ENCODE measurements at regions not wholly inside any gene's neighbourhood (a gene's known extent, or its start where the extent isn't known, plus 50 kb on each side); places are given as distances from the start of the nearest gene placed in this dataset.

DNA sequence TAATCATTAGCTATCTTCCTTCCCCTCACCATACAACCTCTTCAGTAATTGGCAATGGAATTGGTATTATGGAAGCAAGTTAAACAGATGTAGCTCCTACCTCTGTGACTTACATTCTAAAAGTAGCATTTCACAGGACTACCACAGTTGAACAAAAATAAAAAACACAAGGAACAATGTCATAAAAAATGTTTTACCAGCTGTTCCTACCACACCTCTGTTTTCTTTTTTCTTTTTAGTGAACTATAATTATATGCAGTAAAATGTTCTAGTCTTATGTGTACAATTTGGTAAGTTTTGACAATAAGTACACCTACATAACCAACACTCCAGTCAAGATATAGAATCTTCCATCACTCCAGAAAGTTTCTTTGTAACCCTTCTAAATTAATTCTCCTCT is 54.1 kb upstream of the GEMIN8 start:
- no peak overlapping the region for H3K4me3 ChIP-seq (replicated peaks; ENCODE audit: low read depth, low read length)
- H3K27me3 ChIP-seq (replicated peaks; ENCODE audit: control insufficient read depth, insufficient read depth, low read length) = no peaks in the 10 kb centered on the region
- H3K36me3 ChIP-seq (ENCODE audit: control insufficient read depth, insufficient read depth, low read length) = no peaks in the 10 kb centered on the region
- DNase-seq (ENCODE audit: extremely low read depth, insufficient read length) = no peak
- TF ChIP-seq, protein P1, sequence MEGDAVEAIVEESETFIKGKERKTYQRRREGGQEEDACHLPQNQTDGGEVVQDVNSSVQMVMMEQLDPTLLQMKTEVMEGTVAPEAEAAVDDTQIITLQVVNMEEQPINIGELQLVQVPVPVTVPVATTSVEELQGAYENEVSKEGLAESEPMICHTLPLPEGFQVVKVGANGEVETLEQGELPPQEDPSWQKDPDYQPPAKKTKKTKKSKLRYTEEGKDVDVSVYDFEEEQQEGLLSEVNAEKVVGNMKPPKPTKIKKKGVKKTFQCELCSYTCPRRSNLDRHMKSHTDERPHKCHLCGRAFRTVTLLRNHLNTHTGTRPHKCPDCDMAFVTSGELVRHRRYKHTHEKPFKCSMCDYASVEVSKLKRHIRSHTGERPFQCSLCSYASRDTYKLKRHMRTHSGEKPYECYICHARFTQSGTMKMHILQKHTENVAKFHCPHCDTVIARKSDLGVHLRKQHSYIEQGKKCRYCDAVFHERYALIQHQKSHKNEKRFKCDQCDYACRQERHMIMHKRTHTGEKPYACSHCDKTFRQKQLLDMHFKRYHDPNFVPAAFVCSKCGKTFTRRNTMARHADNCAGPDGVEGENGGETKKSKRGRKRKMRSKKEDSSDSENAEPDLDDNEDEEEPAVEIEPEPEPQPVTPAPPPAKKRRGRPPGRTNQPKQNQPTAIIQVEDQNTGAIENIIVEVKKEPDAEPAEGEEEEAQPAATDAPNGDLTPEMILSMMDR (IDR thresholded peaks at IDR 0.05; ENCODE audit: insufficient read depth, low read length, poor library complexity, severe bottlenecking) = no peak

DNA sequence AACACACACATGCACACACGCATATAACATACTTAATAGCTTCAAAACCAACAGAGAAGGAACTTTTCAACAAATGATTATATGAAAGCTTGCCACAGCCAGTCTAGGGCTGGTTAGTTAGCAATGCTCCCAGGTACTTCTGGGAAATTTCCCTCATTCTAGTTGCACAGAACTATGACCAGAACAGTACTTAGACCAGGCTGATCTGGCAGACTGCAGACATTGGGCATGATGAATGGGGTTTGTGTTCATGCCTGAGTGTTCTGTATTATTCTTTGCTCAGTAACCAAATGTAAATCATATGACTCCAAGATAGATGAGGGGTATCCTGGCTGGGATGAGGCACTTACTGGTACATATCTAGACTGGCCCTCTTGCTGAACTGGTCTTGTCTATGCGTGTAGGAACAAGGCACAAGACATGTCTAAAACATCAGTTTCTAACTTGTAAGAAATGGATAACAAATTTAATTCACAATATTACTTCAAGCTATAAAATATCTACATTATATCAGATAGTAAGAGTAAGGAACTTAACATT is 50.3 kb upstream of the GEMIN8 start:
- H3K36me3 ChIP-seq (ENCODE audit: control insufficient read depth, insufficient read depth, low read length) = no peaks in the 10 kb centered on the region
- TF ChIP-seq, protein P1 (IDR thresholded peaks at IDR 0.05; ENCODE audit: insufficient read depth, low read length, poor library complexity, severe bottlenecking) = no peak

More for the DNA sequence above, 50.3 kb upstream of the GEMIN8 start:
- no peak overlapping the region for H3K4me3 ChIP-seq (replicated peaks; ENCODE audit: low read depth, low read length)
- no peaks in the 10 kb centered on the region for H3K27me3 ChIP-seq (replicated peaks; ENCODE audit: control insufficient read depth, insufficient read depth, low read length)
- DNase-seq (ENCODE audit: extremely low read depth, insufficient read length) = no peak
